ENCODE measurements at regions not wholly inside any gene's neighbourhood (a gene's known extent, or its start where the extent isn't known, plus 50 kb on each side); places are given as distances from the start of the nearest gene placed in this dataset.

DNA sequence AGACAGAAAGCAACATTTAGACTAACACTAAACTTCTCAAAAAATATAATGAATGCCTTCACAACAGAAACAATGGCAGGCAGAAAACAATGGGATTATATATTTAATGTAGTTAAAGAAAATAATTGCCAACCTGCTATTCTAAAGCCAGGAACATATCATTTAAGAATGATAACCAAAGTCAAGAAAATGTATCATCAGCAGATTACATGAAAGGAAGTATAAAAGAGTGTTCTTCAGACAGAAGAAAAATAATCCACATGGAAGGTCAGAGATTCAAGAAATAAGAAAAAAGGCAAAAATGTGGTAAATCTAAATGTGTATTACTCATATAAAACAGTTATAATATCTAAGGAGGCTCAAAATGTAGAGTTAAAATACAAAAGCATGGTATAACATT lies 98.1 kb downstream of the CYP26A1 start:
- Mint-ChIP-seq H3K27ac (ENCODE audit: unreplicated experiment) (no peak overlapping the region), H3K4me3 (ENCODE audit: unreplicated experiment) (no peak overlapping the region), H3K4me1 (ENCODE audit: low read depth, unreplicated experiment) (no peaks in the 10 kb centered on the region), H3K27me3 (ENCODE audit: low read depth, unreplicated experiment) (peaks cover 15% of the 10 kb centered on the region), H3K36me3 (ENCODE audit: low read depth, unreplicated experiment) (peaks cover 3% of the 10 kb centered on the region), H3K9me3 (ENCODE audit: unreplicated experiment) (peaks cover 12% of the 10 kb centered on the region)
- H3K9ac ChIP-seq (ENCODE audit: low read length): no peak overlapping the region
- TF ChIP-seq EZH2 (IDR thresholded peaks at IDR 0.05; ENCODE audit: insufficient read depth, low read length): no peak
- TF ChIP-seq, protein P1, sequence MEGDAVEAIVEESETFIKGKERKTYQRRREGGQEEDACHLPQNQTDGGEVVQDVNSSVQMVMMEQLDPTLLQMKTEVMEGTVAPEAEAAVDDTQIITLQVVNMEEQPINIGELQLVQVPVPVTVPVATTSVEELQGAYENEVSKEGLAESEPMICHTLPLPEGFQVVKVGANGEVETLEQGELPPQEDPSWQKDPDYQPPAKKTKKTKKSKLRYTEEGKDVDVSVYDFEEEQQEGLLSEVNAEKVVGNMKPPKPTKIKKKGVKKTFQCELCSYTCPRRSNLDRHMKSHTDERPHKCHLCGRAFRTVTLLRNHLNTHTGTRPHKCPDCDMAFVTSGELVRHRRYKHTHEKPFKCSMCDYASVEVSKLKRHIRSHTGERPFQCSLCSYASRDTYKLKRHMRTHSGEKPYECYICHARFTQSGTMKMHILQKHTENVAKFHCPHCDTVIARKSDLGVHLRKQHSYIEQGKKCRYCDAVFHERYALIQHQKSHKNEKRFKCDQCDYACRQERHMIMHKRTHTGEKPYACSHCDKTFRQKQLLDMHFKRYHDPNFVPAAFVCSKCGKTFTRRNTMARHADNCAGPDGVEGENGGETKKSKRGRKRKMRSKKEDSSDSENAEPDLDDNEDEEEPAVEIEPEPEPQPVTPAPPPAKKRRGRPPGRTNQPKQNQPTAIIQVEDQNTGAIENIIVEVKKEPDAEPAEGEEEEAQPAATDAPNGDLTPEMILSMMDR (IDR thresholded peaks at IDR 0.05; ENCODE audit: insufficient read depth, low read depth, low read length): no peak
- H3K79me2 ChIP-seq (ENCODE audit: insufficient read depth, low read length): no peaks in the 10 kb centered on the region
- no peak for FAIRE-seq
- no peak overlapping the region for H3K27ac ChIP-seq (ENCODE audit: low read depth, low read length)
- H4K20me1 ChIP-seq (ENCODE audit: insufficient read depth, low read length): no peaks in the 10 kb centered on the region
- H3K27me3 ChIP-seq (ENCODE audit: insufficient read depth, low read length): peaks cover 5% of the 10 kb centered on the region
- no peak for DNase-seq (ENCODE audit: low read depth)
- H3K4me3 ChIP-seq (ENCODE audit: insufficient read depth, low read depth, low read length): no peak overlapping the region
- H3K9me3 ChIP-seq (ENCODE audit: insufficient read depth, low read depth, low read length): no peaks in the 10 kb centered on the region
- H3K36me3 ChIP-seq (ENCODE audit: insufficient read depth, low read length): no peaks in the 10 kb centered on the region
- no peak overlapping the region for H3K4me2 ChIP-seq (ENCODE audit: low read length)
- H2AFZ ChIP-seq (ENCODE audit: low read depth, low read length): no peak overlapping the region
- no peaks in the 10 kb centered on the region for H3K4me1 ChIP-seq (ENCODE audit: insufficient read depth, low read length)

DNA sequence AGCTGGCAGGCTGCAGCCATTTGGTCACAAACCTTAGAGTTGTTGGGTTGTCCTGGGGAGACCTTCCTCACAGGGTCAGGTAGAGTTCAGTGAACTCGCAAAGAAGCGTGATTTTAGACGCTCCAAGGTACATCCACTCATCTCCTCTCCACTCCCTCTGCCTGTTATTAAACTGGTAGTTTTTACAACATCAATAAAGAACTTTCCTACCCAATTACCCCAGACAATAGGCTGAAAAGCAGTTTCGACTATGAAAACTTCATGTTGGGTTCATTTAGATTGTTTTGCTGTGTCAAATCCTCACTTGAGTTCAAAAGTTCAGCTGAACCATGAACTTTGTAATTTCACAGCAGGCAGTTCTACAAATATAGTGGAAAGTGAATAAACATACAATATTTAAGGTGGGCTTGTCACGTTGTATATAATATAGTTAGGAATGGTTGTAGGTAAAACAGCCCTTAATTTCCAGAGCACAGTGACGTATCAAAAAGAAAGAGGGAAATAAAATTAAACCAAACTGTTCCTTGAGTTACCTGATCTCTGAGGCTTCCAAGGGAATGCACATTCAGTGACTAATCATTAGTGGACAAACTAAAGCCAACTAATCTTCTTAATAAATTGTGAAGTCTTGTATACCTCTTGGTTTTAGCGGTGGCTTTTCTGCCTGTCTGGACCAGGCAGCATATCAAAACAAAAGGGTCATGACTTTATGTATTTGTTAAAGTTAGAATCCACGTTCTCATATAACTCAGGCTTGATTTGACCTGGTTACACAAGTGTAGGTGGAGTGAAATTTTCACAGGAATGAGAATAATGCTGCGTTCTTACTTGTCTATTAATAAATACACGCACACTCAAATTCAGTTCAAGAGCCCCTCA lies 100.5 kb downstream of the CYP26A1 start:
- H3K36me3 Mint-ChIP-seq (ENCODE audit: low read depth, unreplicated experiment): peaks cover 3% of the 10 kb centered on the region
- TF ChIP-seq, protein P1 (IDR thresholded peaks at IDR 0.05; ENCODE audit: insufficient read depth, low read depth, low read length): no peak
- TF ChIP-seq EZH2 (IDR thresholded peaks at IDR 0.05; ENCODE audit: insufficient read depth, low read length): no peak
- H3K27me3 ChIP-seq (ENCODE audit: insufficient read depth, low read length): peaks cover 5% of the 10 kb centered on the region
- no peaks in the 10 kb centered on the region for H3K4me1 Mint-ChIP-seq (ENCODE audit: low read depth, unreplicated experiment)
- H3K36me3 ChIP-seq (ENCODE audit: insufficient read depth, low read length): no peaks in the 10 kb centered on the region
- no peaks in the 10 kb centered on the region for H3K4me1 ChIP-seq (ENCODE audit: insufficient read depth, low read length)
- no peak overlapping the region for H3K27ac Mint-ChIP-seq (ENCODE audit: unreplicated experiment)
- no peaks in the 10 kb centered on the region for H4K20me1 ChIP-seq (ENCODE audit: insufficient read depth, low read length)
- no peaks in the 10 kb centered on the region for H3K79me2 ChIP-seq (ENCODE audit: insufficient read depth, low read length)
- peaks cover 12% of the 10 kb centered on the region for H3K9me3 Mint-ChIP-seq (ENCODE audit: unreplicated experiment)
- H3K9me3 ChIP-seq (ENCODE audit: insufficient read depth, low read depth, low read length): no peaks in the 10 kb centered on the region
- DNase-seq (ENCODE audit: low read depth) (no peak), FAIRE-seq (no peak)
- H2AFZ ChIP-seq (ENCODE audit: low read depth, low read length): no peak overlapping the region
- H3K4me3 ChIP-seq (ENCODE audit: insufficient read depth, low read depth, low read length): no peak overlapping the region
- H3K4me3 Mint-ChIP-seq (ENCODE audit: unreplicated experiment): no peak overlapping the region
- H3K27me3 Mint-ChIP-seq (ENCODE audit: low read depth, unreplicated experiment): peaks cover 23% of the 10 kb centered on the region
- H3K27ac ChIP-seq (ENCODE audit: low read depth, low read length): no peak overlapping the region
- H3K4me2 ChIP-seq (ENCODE audit: low read length): no peak overlapping the region
- no peak overlapping the region for H3K9ac ChIP-seq (ENCODE audit: low read length)

DNA sequence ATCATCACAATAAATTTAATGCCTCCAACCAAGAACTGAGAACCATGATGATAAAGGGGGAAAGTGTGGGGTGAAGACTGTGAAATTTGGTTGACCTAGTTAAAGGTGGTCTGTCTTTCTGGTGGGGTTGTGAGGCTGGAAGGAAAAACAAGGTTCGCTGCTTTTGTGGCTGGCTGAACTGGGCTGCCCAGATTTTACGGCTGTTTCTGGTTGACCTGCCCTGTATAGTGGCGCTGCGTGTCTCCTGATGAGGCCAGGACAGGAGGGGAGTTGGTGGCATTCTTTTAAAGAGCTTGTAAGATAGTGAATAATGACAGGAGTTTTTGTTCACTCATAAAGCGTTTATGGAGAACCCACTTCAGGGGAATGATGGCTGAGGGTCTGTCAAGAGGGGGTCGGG lies 101.8 kb downstream of the CYP26A1 start:
- Histone ChIP-seq H3K4me3 (ENCODE audit: insufficient read depth, low read depth, low read length) (no peak overlapping the region), H3K4me1 (ENCODE audit: insufficient read depth, low read length) (no peaks in the 10 kb centered on the region), H3K27ac (ENCODE audit: low read depth, low read length) (no peak overlapping the region), H3K9me3 (ENCODE audit: insufficient read depth, low read depth, low read length) (no peaks in the 10 kb centered on the region), H3K9ac (ENCODE audit: low read length) (no peak overlapping the region), H3K4me2 (ENCODE audit: low read length) (no peak overlapping the region), H2AFZ (ENCODE audit: low read depth, low read length) (no peak overlapping the region), H3K79me2 (ENCODE audit: insufficient read depth, low read length) (no peaks in the 10 kb centered on the region), H4K20me1 (ENCODE audit: insufficient read depth, low read length) (no peaks in the 10 kb centered on the region), H3K27me3 (ENCODE audit: insufficient read depth, low read length) (peaks cover 5% of the 10 kb centered on the region), H3K36me3 (ENCODE audit: insufficient read depth, low read length) (no peaks in the 10 kb centered on the region)
- TF ChIP-seq, protein P1 (IDR thresholded peaks at IDR 0.05; ENCODE audit: insufficient read depth, low read depth, low read length): no peak
- TF ChIP-seq EZH2 (IDR thresholded peaks at IDR 0.05; ENCODE audit: insufficient read depth, low read length): no peak
- DNase-seq (ENCODE audit: low read depth): no peak
- Mint-ChIP-seq H3K27me3 (ENCODE audit: low read depth, unreplicated experiment) (peaks cover 23% of the 10 kb centered on the region), H3K4me1 (ENCODE audit: low read depth, unreplicated experiment) (no peaks in the 10 kb centered on the region), H3K36me3 (ENCODE audit: low read depth, unreplicated experiment) (peaks cover under 1% of the 10 kb centered on the region), H3K4me3 (ENCODE audit: unreplicated experiment) (no peak overlapping the region), H3K27ac (ENCODE audit: unreplicated experiment) (peak overlapping the region; percentile 8), H3K9me3 (ENCODE audit: unreplicated experiment) (peaks cover 6% of the 10 kb centered on the region)
- FAIRE-seq: no peak

Measured in astrocyte (in vitro differentiated cells and primary cell).